ENCODE measurements at regions not wholly inside any gene's neighbourhood (a gene's known extent, or its start where the extent isn't known, plus 50 kb on each side); places are given as distances from the start of the nearest gene placed in this dataset.

GRCh38 chr2:190820416-190820815, 60.2 kb upstream of the GLS start:
- Histone ChIP-seq H4K20me1 (ENCODE audit: control insufficient read depth, insufficient read depth) (no peaks in the 10 kb centered on the region), H3K4me1 (ENCODE audit: control insufficient read depth, insufficient read depth, low read length) (no peaks in the 10 kb centered on the region), H3K4me2 (ENCODE audit: control insufficient read depth, insufficient read depth) (no peak overlapping the region), H2AFZ (ENCODE audit: control insufficient read depth, low read depth, low read length) (no peak overlapping the region), H3K27me3 (replicated peaks in 1 of 2; ENCODE audit: control insufficient read depth in 2 of 2, insufficient read depth in 2 of 2, low read length in 1 of 2) (no peaks in the 10 kb centered on the region), H3K36me3 (ENCODE audit: control insufficient read depth in 2 of 2, insufficient read depth in 2 of 2, low read length in 1 of 2) (no peaks in the 10 kb centered on the region), H3K79me2 (ENCODE audit: control insufficient read depth, insufficient read depth, low read length) (no peaks in the 10 kb centered on the region), H3K9me3 (replicated peaks; ENCODE audit: control insufficient read depth, insufficient read depth, low read length) (no peaks in the 10 kb centered on the region), H3K9ac (ENCODE audit: control insufficient read depth, insufficient read depth, low read length) (no peak overlapping the region), H3K27ac (ENCODE audit: control insufficient read depth, insufficient read depth) (no peak overlapping the region), H3K4me3 (no peak overlapping the region)
- intact Hi-C loops (cut with micrococcal nuclease; ENCODE audit: unreplicated experiment) = no loop called here
- ChIA-PET POLR2A (interaction anchor here (0.6 kb wide), 1 partner anchor 661 kb away, joined by 4 read pairs; no protein-coding TSS in a partner anchor), RAD21 (ENCODE audit: unreplicated experiment) (interaction anchor here (1.5 kb wide), 1 partner anchor 13 kb away, joined by 4 read pairs; no protein-coding TSS in a partner anchor), CTCF (interaction anchor here (1.1 to 1.3 kb wide), 2 partner anchors 34 to 127 kb away, joined by 3 read pairs; no protein-coding TSS in a partner anchor), SMC1A (ENCODE audit: uncharacterized antibody, unreplicated experiment) (interaction anchor here (1.2 to 1.4 kb wide), 2 partner anchors 38 to 128 kb away, joined by 3 read pairs; no protein-coding TSS in a partner anchor)
- 28% methylated on average over 1 of the region's 1 CpG for WGBS (ENCODE audit: insufficient coverage, insufficient replicate concordance, low lambda C conversion rate, missing lambda C conversion rate)
- in situ Hi-C loops (cut with MboI) = no loop called here
- FAIRE-seq (no peak), ATAC-seq (no peak), DNase-seq (ENCODE audit: low read depth, low spot score) (no peak)
- no TSS peak for BruUV-seq (replicated peaks)
- no peak for TF ChIP-seq ZSCAN29 (IDR thresholded peaks at IDR 0.05)
- TF ChIP-seq CBX5 (IDR thresholded peaks at IDR 0.05; ENCODE audit: low read depth) = no peak
- no peak for TF ChIP-seq WRNIP1 (IDR thresholded peaks at IDR 0.05; ENCODE audit: borderline replicate concordance, low read depth, low read length)
- no peak for TF ChIP-seq PML (IDR thresholded peaks at IDR 0.05; ENCODE audit: low read length)
- TF ChIP-seq SMAD5 (IDR thresholded peaks at IDR 0.05; ENCODE audit: low read depth) = no peak
- TF ChIP-seq CHD1 (IDR thresholded peaks at IDR 0.05; ENCODE audit: low read depth, low read length) = no peak
- no peak for TF ChIP-seq BACH1 (IDR thresholded peaks at IDR 0.05; ENCODE audit: borderline replicate concordance)
- TF ChIP-seq NFIC (IDR thresholded peaks at IDR 0.05; ENCODE audit: low read depth, low read length) = no peak
- TF ChIP-seq TCF12 (IDR thresholded peaks at IDR 0.05; ENCODE audit: low read depth, low read length) = no peak
- no peak for TF ChIP-seq NBN (IDR thresholded peaks at IDR 0.05)
- TF ChIP-seq MYB (IDR thresholded peaks at IDR 0.05; ENCODE audit: borderline replicate concordance, low read depth, low read length) = no peak
- no peak for TF ChIP-seq KDM1A (IDR thresholded peaks at IDR 0.05; ENCODE audit: borderline replicate concordance)
- no peak for TF ChIP-seq SUPT20H (IDR thresholded peaks at IDR 0.05; ENCODE audit: borderline replicate concordance, control insufficient read depth, low read depth, low read length)
